ENCODE measurements at regions not wholly inside any gene's neighbourhood (a gene's known extent, or its start where the extent isn't known, plus 50 kb on each side); places are given as distances from the start of the nearest gene placed in this dataset.

DNA sequence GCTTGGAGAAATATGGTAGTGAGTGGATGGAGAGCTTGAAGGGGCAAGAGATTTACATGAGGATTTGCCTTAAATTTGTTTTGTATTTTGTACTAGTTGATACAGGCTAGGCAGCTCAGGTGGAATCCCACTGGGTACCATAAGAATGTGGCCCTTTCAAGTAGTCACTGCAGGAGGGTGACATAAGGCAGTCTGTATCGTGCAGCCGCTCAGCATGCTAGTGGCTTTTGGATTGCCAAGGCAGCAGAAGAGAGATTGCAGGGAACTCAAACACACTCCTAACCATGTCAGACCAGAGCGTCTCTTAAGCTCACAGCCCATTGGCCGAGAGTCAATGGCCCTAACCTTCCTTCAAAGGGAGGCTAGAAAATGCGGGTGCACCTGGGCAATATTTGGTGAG is 420.0 kb downstream of the ADGRL2 start:
- no peak for DNase-seq

- no peak for DNase-seq
Observed at GRCh38 chr1:82219841-82220240, 419.1 kb downstream of the ADGRL2 start.

- no peak for DNase-seq
Observed at GRCh38 chr1:82218846-82219245, 418.1 kb downstream of the ADGRL2 start.

DNA sequence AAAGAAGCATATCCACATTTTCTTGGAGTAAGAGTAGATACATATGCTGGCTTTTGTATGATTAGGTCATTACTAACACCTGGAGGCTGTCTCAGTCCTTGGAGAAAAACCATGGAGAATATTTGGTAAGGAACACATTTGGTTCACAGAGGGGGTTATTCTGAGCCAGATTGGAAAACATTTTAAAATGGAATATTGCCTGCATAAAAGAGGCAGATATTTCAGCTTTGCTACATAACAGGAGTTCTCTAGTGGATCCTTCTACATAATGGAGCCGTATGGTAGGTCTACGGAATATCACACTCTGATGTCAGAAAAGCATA is 415.1 kb downstream of the ADGRL2 start:
- DNase-seq: no peak

GRCh38 chr1:82215056-82215852 is 414.5 kb downstream of the ADGRL2 start:
- DNase-seq: no peak

DNA sequence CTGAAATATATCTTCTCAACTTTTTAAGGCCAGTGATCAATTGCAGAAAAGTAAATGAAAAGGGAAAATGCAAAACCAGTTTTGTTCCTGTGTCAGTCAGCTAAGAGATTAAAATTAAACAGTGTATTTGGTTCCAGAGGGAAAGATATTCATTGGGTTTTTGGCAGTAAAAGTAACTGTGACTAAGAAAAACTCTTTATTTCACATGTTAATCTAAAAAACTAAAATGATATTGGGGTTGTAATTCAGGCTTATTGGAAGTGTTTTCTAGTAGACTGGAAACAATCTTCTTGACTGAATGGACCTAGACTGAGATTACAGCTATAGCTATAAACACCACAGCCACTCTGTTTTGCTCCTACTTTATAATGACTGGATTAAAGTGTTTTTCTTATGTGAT is 413.9 kb downstream of the ADGRL2 start:
- DNase-seq: no peak

GRCh38 chr1:82197606-82198005 is 396.9 kb downstream of the ADGRL2 start:
- no peak for DNase-seq

GRCh38 chr1:82195245-82195644 is 394.5 kb downstream of the ADGRL2 start:
- no peak for DNase-seq

DNA sequence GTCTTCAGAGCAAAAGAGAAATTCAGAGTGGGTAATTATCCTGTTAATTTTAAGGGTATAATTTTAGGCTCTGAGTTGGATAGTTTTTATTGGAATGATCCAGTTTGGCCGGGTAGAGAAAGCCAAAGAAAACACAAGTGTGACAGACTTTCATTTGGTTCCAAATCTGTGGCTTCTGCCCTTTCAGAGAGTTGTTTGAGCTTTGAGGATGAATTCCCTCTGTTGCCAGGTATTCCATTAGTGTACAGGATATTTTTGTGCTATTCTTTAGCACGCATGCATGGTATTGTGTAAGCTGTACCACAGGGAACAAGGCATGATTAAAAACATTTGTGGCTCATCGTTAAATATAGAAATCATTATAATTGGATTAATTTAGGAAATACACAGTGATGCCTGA is 384.4 kb downstream of the ADGRL2 start:
- no peak for DNase-seq

- no peak for DNase-seq
Observed at GRCh38 chr1:82181846-82182245, 381.1 kb downstream of the ADGRL2 start.

GRCh38 chr1:82179131-82179530 is 378.4 kb downstream of the ADGRL2 start:
- DNase-seq: no peak

- DNase-seq: peak; percentile 35
Observed at GRCh38 chr1:82177192-82177591, 376.5 kb downstream of the ADGRL2 start.

DNA sequence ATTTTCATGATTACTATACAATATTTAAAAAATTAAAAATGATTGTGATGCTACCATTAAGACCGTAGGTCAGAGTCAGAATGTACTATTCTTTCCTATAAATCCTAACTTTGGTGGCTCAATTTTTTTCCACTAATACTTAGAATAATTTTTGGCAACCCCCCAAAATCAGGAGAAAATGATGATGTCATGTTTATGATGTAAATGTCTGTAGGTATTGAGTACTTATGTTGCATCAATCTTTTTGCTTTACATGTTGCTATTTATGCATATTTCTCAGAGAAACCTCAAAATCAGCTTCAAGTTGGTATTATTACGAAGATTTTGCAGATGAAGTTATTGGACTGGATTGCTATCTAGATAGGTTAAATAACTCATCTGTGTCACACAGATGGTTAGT is 371.2 kb downstream of the ADGRL2 start:
- DNase-seq: no peak

GRCh38 chr1:82168482-82168881 is 367.7 kb downstream of the ADGRL2 start:
- DNase-seq: no peak

GRCh38 chr1:82165304-82165703 is 364.6 kb downstream of the ADGRL2 start:
- no peak for DNase-seq

DNA sequence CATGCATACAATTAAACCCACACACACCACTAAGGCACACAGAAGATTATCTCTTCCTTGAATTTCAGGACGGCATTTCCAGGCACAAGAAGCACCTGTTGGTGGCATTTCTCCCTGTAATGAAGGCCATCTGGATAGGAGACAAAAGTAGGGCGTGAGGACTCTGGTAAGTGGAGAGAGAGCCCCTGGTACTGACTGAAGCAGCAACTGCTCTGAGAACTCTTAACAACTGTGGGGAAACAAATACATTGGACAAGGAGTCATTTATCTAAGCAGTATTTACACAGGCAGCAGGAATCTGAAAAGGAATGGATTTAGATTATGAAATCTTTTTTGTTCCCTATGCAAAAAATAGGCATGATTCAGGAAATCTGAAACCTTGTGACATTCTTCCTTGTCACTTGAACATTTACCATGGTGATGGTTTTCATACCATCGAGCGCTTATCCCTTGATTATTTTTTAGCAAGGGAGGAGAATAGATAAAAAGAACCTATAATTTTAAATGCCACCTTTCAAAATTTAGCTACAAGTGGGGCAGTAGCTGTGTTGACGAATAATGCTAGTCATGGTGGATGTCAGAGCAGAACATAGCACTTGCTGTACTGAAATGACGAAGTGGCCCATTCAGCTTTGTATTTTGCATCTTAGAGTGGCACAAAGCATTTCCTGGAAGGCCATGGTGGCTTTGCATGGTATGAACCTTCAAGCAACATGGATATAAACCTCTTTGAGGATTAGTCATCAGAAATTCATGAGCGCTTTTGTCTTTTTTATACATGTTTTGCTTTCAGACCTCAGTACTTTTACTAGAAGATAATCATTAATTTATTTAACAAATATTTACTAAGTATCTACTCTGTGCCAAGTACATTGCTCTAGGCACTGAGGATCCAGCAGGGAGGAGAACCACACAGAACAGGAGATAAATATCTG is 362.0 kb downstream of the ADGRL2 start:
- no peak for DNase-seq

GRCh38 chr1:82161700-82162141 is 361.0 kb downstream of the ADGRL2 start:
- DNase-seq: peak; percentile 6

DNA sequence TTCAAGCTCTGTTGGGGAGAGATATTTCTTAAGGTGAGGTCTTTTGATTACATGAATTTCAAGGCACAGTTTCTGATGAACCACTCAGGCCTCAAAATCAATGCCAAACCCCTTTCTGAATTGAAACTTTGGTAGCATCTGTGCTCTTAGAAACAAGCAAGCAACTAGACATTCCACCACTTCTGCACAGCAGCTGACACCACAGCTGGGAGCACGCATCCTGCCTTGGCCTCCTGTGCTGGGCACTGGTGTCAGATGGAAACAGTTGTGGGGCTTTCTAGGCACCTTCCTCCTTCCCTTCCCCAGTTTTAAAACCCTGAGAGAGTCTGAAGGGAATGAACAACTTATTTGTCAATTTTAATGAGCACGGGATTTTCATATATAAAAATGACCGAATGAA is 360.2 kb downstream of the ADGRL2 start:
- no peak for DNase-seq

- DNase-seq: peak; percentile 10
Observed at GRCh38 chr1:82160036-82160435, 359.3 kb downstream of the ADGRL2 start.

GRCh38 chr1:82158981-82159380 is 358.2 kb downstream of the ADGRL2 start:
- DNase-seq: no peak

DNA sequence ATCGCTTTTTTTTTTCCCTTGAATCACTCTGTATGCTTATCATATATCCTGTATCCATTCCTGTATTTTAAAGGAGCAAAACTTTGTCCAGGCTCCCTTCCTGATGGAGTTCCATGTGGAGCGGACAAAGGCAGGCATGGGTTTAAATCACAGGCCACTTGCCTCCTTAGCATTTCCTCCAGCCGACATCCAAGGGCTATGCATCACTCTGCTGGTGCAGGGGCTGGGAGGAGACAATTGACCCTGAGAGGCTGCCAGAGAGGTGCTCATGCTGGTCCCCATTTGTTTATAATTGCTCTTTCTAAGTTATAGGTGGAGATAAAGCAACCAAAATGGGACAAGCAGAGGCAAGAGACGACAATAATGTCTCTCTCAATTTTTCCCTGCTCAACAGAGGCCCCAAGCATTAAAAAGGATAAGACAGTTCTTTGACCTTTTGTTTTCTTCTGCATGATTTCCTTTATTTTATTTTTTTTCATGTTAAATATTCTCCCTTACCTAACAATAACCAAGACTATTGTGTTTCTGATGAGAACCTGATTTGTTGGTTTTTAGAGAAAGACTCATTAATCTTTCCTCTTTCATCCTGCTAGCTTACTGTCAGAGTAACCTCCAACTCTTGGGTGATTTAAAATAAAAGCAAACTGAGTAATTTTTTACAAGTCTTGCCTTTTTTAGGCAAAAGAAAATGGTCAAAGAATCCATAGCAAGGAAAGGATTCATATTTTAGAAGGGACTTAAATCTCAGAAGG is 353.7 kb downstream of the ADGRL2 start:
- no peak for DNase-seq

DNA sequence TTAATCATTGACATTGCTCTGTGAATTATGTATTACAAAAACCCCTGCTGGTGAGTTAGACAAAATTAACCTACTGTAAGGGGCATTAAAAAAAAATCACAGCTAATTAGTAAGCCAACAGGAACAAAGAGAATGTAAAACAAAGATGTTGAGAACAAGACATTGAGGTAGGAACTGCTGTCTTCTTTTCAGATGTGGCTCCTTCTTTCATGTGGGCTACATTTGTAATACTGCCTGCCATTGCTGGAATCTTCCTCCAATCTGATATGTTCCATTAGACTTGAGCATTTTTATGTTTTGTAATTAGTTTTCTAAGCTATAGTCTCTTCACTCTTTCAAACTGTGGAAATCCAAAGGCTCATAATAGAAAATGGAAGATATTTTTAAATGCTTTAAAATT is 353.0 kb downstream of the ADGRL2 start:
- no peak for DNase-seq

DNA sequence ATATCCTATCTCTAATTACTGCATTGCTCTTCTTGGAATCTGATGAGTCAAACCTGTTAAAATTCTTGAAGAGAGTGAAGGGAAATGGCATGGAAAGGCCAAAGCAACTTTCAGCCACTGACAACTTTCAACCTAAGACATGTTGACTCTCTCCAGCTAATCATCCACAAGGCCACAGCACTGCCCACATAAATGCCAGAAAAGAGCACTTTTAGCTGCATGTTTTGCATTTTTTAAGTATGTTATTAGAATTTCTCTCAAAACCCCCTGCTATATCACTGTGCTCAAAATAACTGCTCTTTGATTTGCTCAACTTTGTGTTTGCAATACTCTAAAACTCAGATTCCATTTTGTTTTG is 352.5 kb downstream of the ADGRL2 start:
- peak; percentile 22 for DNase-seq

Measured in NCI-H226 (cell line).